ENCODE measurements at regions not wholly inside any gene's neighbourhood (a gene's known extent, or its start where the extent isn't known, plus 50 kb on each side); places are given as distances from the start of the nearest gene placed in this dataset.
"Not testable (repeated sequence)": the region's sequence is repeated elsewhere in the genome, so short reads cannot be mapped to it uniquely, and the experiment has no call there.

DNA sequence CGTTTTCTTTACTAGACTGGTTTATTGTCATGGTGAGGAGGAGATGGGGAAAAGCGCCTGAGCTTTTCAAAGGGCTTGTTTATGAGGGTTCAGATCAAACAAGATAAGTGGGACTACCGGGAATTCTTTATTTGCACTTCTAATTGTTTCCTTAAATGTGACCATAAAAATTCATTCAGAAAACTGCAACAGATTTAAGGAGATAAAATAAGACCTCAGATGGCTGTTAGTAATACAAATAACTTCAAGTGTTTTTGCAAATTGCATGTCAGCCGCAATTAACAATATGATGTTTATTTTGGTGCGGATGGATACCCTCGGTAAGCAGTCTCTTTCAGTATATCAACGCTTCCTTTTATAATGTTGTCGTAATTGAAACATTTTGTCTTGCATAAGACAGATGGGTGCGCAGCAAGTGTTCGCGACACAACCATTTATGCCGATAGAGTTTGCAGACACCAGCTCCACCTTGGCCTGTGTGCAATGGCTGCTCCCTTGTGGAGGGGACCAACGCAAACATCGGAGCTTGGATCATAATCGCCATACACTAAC is 151.0 kb downstream of the C4orf33 start:
- no peak for DNase-seq (ENCODE audit: low read depth, low spot score)
- H3K27ac ChIP-seq: no peak overlapping the region

GRCh38 chr4:129248621-129249020 is 152.7 kb downstream of the C4orf33 start:
- no peak for DNase-seq (ENCODE audit: low read depth, low spot score)

DNA sequence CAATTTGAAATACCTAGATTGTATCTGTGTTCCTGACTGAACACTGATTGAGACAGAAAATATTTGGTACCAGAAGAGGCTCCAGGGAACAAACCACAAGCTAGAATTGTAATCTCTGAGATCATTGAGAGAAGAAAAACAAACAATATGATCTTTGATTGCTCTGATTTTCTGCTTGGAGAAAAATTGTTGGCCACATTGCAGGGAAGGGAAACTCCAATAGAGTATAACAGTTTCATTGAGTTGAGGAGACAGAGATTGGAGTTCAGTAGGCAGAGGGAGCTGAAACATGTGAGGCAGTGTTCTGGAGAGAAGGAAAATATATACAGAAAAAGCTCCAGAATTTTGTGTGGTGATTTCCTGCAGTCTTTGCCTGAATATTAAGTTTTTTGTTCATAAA is 158.2 kb downstream of the C4orf33 start:
- DNase-seq (ENCODE audit: low read depth, low spot score): no peak
- H3K27ac ChIP-seq: no peak overlapping the region

More at GRCh38 chr4:129248621-129249020, 152.7 kb downstream of the C4orf33 start:
- no peak overlapping the region for H3K27ac ChIP-seq

- no peak for DNase-seq (ENCODE audit: low read depth, low spot score)
- no peak overlapping the region for H3K27ac ChIP-seq
These were observed 158.6 kb downstream of the C4orf33 start for GRCh38 chr4:129254526-129254925.

DNA sequence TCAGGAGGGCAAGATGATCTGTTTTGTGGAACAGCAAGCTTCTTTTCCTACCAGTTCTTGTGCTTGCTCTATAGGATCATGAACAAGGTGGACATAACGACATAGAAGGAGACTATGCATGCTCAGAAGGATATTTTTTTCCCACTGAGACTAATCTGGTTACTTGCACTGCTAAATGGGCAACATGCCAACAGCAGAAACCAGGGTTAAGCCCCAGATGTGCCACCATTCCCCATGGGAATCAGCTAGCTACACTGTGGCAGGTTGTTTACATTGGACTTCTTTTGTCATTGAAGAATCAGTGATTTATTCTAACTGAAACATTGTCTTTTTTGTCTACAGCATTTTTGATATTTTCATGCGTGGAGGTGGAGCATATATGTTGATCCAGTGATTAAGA is 165.6 kb downstream of the C4orf33 start:
- DNase-seq (ENCODE audit: low read depth, low spot score): no peak
- no peak overlapping the region for H3K27ac ChIP-seq

DNA sequence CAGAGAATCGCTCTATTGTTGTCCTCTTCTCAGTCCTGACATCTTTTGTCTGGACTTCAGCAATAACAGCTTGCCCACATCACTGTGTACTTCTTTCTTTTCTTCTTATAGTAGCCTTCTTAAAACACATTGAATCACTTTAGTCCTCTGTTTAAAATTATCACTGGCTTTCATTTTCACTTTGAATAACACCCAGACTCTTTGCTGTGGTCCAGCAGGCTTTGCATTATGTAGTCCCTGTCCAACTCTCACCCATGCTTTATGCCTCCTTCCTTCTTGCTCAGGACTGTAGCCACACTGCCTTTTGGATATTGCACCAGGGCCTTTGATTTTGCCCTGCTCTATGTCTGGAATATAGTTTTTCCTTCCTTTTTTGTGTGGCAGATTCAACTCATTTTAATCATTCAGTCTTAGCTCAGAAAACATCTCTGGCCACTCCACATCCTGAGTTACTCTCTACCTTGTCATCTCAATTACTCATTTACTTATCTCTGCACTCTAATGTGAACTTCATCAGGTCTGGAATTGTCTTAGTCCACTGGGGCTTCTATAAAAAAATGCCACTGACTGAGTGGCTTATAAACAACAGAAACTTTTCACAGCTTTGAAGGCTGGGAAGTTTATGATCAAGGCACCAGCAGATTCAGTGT is 168.2 kb downstream of the C4orf33 start:
- no peak overlapping the region for H3K27ac ChIP-seq

GRCh38 chr4:129278868-129279267 is 182.9 kb downstream of the C4orf33 start:
- no peak overlapping the region for H3K27ac ChIP-seq
- no peak for DNase-seq (ENCODE audit: low read depth, low spot score)

More for the DNA sequence above, 168.2 kb downstream of the C4orf33 start:
- no peak for DNase-seq (ENCODE audit: low read depth, low spot score)

GRCh38 chr4:129282293-129282692 is 186.3 kb downstream of the C4orf33 start:
- DNase-seq (ENCODE audit: low read depth, low spot score): no peak
- H3K27ac ChIP-seq: no peak overlapping the region

GRCh38 chr4:129292194-129292593 is 196.2 kb downstream of the C4orf33 start:
- DNase-seq (ENCODE audit: low read depth, low spot score); H3K27ac ChIP-seq: not testable (repeated sequence)

GRCh38 chr4:129314781-129315180 is 218.8 kb downstream of the C4orf33 start:
- no peak for DNase-seq (ENCODE audit: low read depth, low spot score)
- no peak overlapping the region for H3K27ac ChIP-seq

DNA sequence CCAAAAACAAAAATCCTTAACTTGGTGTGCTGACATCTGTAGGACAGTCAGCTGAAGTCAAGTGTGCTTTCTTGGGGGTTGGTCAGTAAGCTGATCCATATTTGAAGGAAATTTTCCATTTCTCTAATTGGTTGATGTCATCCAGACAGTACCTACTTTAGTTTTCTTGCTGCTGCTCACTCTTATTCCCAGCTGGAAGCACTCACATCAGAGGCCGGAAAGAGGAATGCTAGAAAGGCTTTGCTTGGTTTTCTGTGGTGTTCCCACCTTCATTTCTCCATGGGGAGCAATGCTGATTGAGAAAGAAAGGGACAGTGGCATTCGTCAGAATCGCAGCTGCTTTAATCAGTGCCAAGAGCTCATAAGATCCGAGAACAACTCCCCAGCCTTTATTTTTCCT is 227.0 kb downstream of the C4orf33 start:
- no peak for DNase-seq (ENCODE audit: low read depth, low spot score)
- no peak overlapping the region for H3K27ac ChIP-seq

DNA sequence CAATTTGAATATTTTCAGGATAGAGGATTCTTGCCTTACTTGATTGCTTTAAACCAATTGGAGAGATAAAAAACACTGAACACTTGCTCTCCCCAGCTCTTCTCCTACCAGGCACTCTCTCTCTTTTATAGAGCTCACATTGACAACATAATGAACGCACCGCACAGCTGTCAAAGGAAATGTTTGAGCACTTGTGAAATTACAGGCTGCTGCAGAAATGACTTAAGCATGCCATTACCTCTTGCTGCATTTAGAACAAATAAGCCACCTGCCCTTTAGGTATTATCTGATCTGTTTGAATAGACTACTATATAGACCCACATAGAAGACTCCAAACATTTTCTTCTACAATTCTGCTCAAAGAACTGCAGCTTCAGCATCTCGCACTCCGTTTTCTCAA is 227.7 kb downstream of the C4orf33 start:
- H3K27ac ChIP-seq: no peak overlapping the region
- DNase-seq (ENCODE audit: low read depth, low spot score): no peak

- DNase-seq (ENCODE audit: low read depth, low spot score): no peak
- H3K27ac ChIP-seq: no peak overlapping the region
These were observed 230.9 kb downstream of the C4orf33 start for GRCh38 chr4:129326571-129327460.

DNA sequence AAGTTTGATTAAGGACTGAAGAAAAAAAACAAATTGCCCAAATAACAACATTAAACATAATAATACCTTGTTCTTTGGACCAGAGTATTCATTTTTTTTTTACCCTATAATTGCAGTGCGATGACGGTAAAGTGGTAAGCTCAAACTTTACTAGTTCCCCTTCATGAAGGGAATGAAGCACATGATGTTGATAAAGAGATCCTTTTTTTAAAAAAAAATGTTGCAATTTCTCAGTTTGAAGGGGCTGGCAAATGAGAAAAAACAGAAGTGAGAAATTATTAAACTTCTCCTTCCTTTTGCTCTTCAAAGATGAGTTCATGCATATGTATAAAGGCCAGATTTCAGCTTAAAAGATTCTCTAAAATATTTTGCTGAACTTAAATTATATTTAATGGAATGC is 231.7 kb downstream of the C4orf33 start:
- H3K27ac ChIP-seq: peak overlapping the region; percentile 63
- DNase-seq (ENCODE audit: low read depth, low spot score): no peak

- peak; percentile 83 for DNase-seq (ENCODE audit: low read depth, low spot score)
- H3K27ac ChIP-seq: peak overlapping the region; percentile 63
These were observed 232.2 kb downstream of the C4orf33 start for GRCh38 chr4:129328162-129328561.

GRCh38 chr4:129334136-129334535 is 238.2 kb downstream of the C4orf33 start:
- H3K27ac ChIP-seq: no peak overlapping the region
- DNase-seq (ENCODE audit: low read depth, low spot score): no peak

DNA sequence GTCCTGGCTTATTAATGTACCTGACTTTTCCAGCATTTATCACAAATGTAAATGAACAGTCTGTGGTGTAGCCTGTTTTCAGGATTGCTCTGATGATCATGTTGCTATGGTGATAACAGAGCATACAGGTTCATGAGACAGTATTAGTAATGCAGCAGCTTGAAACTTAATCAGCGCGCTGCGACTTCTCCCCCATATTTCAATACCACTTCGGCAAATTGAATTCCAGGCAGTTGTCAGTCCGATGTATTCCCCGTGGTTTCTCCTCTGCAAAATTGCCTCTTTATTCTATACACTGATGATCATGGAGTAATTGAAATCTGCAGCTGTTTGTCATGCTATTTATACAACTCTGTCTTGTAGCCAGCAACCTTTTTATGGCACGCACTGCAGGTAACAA is 239.3 kb downstream of the C4orf33 start:
- H3K27ac ChIP-seq: no peak overlapping the region
- no peak for DNase-seq (ENCODE audit: low read depth, low spot score)

- DNase-seq (ENCODE audit: low read depth, low spot score): no peak
- no peak overlapping the region for H3K27ac ChIP-seq
These were observed 239.9 kb downstream of the C4orf33 start for GRCh38 chr4:129335818-129336217.

DNA sequence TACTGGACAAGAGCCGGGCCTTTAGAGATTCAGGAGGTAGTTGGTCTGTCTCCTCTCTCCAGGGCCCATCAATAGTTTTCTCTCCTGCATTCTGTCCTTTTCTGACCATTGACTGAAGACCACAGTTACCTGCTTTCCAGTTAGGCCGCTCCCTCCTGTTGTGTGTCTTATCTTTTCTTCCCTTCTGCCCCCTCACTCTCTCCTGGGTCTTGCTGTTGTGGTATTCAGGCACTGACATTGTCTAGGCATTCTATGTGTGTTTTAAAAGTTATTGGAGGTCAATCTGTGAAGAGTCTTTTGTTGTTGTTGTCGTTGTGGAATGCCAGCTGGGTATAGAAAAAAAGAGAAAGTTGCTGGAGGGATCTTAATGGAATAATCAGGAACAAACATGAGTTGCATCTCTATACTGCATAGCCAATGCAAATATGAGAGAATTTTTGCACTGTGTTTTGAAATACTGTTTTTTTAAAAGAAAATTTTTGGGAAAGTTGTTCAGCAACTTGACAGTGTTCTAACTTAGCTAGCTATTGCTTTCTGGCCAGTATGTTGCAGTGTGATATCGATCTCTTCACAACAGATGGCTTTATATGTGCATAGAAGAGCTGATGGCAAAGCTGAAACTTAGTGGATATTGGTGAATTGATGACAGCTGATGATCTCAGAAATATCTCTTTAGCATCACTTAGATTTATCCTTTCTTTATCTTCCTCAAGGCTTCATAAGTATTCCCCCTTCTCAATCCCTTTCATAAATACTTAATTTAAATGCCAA is 240.7 kb downstream of the C4orf33 start:
- H3K27ac ChIP-seq: no peak overlapping the region
- DNase-seq (ENCODE audit: low read depth, low spot score): no peak

DNA sequence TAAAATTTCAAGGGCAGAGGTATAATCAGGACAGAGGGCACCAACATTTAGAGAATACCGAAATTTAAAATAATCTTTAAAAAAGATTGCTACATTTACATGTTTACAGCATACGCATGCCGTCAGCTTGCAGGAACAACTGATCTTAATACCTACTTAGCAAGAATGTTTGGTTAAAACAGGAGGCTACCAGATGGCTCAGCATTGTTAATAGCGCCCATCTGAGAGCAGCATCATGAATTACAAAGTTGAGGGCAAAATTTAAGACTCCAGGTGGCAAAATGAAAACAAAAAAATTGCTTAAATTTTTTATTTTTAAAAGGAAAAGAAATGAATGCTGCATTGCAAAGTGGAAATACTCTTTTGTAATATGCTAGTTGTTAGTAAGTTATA is 241.3 kb downstream of the C4orf33 start:
- no peak overlapping the region for H3K27ac ChIP-seq
- DNase-seq (ENCODE audit: low read depth, low spot score): no peak
